Muscle layer of colon (tissue), 2 donors: ENCODE measurements at regions not wholly inside any gene's neighbourhood (a gene's known extent, or its start where the extent isn't known, plus 50 kb on each side); places are given as distances from the start of the nearest gene placed in this dataset.

Source experiments
- H3K27ac ChIP-seq: one replicate; pipeline ENCODE4 v1.7.0; 2013; ENCODE audit warnings: low read depth, mild to moderate bottlenecking, low read length, moderate library complexity
- H3K27me3 ChIP-seq, 2 donors: one replicate each; pipeline ENCODE4 v1.7.0; 2013; ENCODE audit warnings: low read length in 2 of 2, mild to moderate bottlenecking in 2 of 2; ENCODE audit not compliant: insufficient read depth in 2 of 2, control insufficient read depth in 1 of 2
- H3K36me3 ChIP-seq: one replicate; pipeline ENCODE4 v1.7.0; 2013; ENCODE audit warnings: mild to moderate bottlenecking, low read length; ENCODE audit not compliant: insufficient read depth
- H3K4me1 ChIP-seq: one replicate; pipeline ENCODE4 v1.7.0; 2013; ENCODE audit warnings: mild to moderate bottlenecking, low read length; ENCODE audit not compliant: insufficient read depth
- H3K4me3 ChIP-seq, 2 donors: one replicate each; pipeline ENCODE4 v1.7.0; 2013; ENCODE audit warnings: low read length in 2 of 2, low read depth in 1 of 2, mild to moderate bottlenecking in 1 of 2, moderate library complexity in 1 of 2
- H3K9ac ChIP-seq: one replicate; pipeline ENCODE4 v1.7.0; 2013; ENCODE audit warnings: low read length
- H3K9me3 ChIP-seq: one replicate; pipeline ENCODE4 v1.7.0; 2013; ENCODE audit warnings: mild to moderate bottlenecking, low read length
- donor health status: abdominal sarcoma.
- donor health status: Adenocarcinoma of cecum.

- H3K9me3 ChIP-seq = no peaks in the 10 kb centered on the region
- H3K27ac ChIP-seq = no peak overlapping the region
- H3K4me3 ChIP-seq = no peak overlapping the region
- no peak overlapping the region for H3K9ac ChIP-seq
- no peaks in the 10 kb centered on the region for H3K36me3 ChIP-seq
- peaks cover 4% of the 10 kb centered on the region for H3K4me1 ChIP-seq
- H3K27me3 ChIP-seq = no peaks in the 10 kb centered on the region
Measured at GRCh38 chr3:178231645-178232044, 304.6 kb upstream of the KCNMB2 start.

- H3K9ac ChIP-seq = no peak overlapping the region
- no peaks in the 10 kb centered on the region for H3K36me3 ChIP-seq
Measured at GRCh38 chr3:178233371-178234071, 302.7 kb upstream of the KCNMB2 start.

GRCh38 chr3:178236555-178237277 lies 299.5 kb upstream of the KCNMB2 start:
- Histone ChIP-seq H3K27me3 (no peaks in the 10 kb centered on the region), H3K9ac (no peak overlapping the region), H3K36me3 (no peaks in the 10 kb centered on the region), H3K4me3 (no peak overlapping the region), H3K27ac (no peak overlapping the region), H3K4me1 (peaks cover 11% of the 10 kb centered on the region), H3K9me3 (no peaks in the 10 kb centered on the region)

More at GRCh38 chr3:178233371-178234071, 302.7 kb upstream of the KCNMB2 start:
- H3K27me3 ChIP-seq = no peaks in the 10 kb centered on the region
- no peak overlapping the region for H3K27ac ChIP-seq
- no peaks in the 10 kb centered on the region for H3K9me3 ChIP-seq
- H3K4me1 ChIP-seq = peaks cover 11% of the 10 kb centered on the region
- no peak overlapping the region for H3K4me3 ChIP-seq

- H3K4me1 ChIP-seq = peaks cover 11% of the 10 kb centered on the region
- no peak overlapping the region for H3K9ac ChIP-seq
- no peak overlapping the region for H3K4me3 ChIP-seq
- H3K27me3 ChIP-seq = no peaks in the 10 kb centered on the region
- H3K36me3 ChIP-seq = no peaks in the 10 kb centered on the region
- H3K9me3 ChIP-seq = no peaks in the 10 kb centered on the region
- no peak overlapping the region for H3K27ac ChIP-seq
Measured at GRCh38 chr3:178238179-178238578, 298.1 kb upstream of the KCNMB2 start.

- Histone ChIP-seq H3K9ac (no peak overlapping the region), H3K36me3 (no peaks in the 10 kb centered on the region), H3K4me3 (no peak overlapping the region), H3K27me3 (no peaks in the 10 kb centered on the region), H3K9me3 (no peaks in the 10 kb centered on the region), H3K4me1 (peaks cover 23% of the 10 kb centered on the region), H3K27ac (no peak overlapping the region)
Measured at GRCh38 chr3:178244733-178245709, 291.2 kb upstream of the KCNMB2 start.

- Histone ChIP-seq H3K4me1 (peaks cover 23% of the 10 kb centered on the region), H3K9me3 (no peaks in the 10 kb centered on the region), H3K36me3 (no peaks in the 10 kb centered on the region), H3K27me3 (no peaks in the 10 kb centered on the region), H3K4me3 (no peak overlapping the region), H3K27ac (no peak overlapping the region), H3K9ac (no peak overlapping the region)
Measured at GRCh38 chr3:178246004-178246403, 290.2 kb upstream of the KCNMB2 start.

GRCh38 chr3:178255315-178255714 lies 280.9 kb upstream of the KCNMB2 start:
- H3K9ac ChIP-seq = no peak overlapping the region
- no peaks in the 10 kb centered on the region for H3K9me3 ChIP-seq
- H3K27me3 ChIP-seq = no peaks in the 10 kb centered on the region
- H3K36me3 ChIP-seq = no peaks in the 10 kb centered on the region
- H3K4me1 ChIP-seq = no peaks in the 10 kb centered on the region
- H3K27ac ChIP-seq = no peak overlapping the region
- H3K4me3 ChIP-seq = no peak overlapping the region

- Histone ChIP-seq H3K27me3 (no peaks in the 10 kb centered on the region), H3K36me3 (no peaks in the 10 kb centered on the region), H3K4me1 (no peaks in the 10 kb centered on the region), H3K9ac (no peak overlapping the region), H3K9me3 (no peaks in the 10 kb centered on the region), H3K4me3 (no peak overlapping the region), H3K27ac (no peak overlapping the region)
Measured at GRCh38 chr3:178257491-178257890, 278.7 kb upstream of the KCNMB2 start.

- Histone ChIP-seq H3K27ac (no peak overlapping the region), H3K36me3 (no peaks in the 10 kb centered on the region), H3K4me1 (no peaks in the 10 kb centered on the region), H3K9me3 (no peaks in the 10 kb centered on the region), H3K4me3 (no peak overlapping the region), H3K27me3 (no peaks in the 10 kb centered on the region), H3K9ac (no peak overlapping the region)
Measured at GRCh38 chr3:178258121-178258520, 278.1 kb upstream of the KCNMB2 start.

GRCh38 chr3:178259703-178260102 lies 276.5 kb upstream of the KCNMB2 start:
- Histone ChIP-seq H3K9ac (no peak overlapping the region), H3K4me3 (no peak overlapping the region), H3K27me3 (no peaks in the 10 kb centered on the region), H3K4me1 (no peaks in the 10 kb centered on the region), H3K9me3 (no peaks in the 10 kb centered on the region), H3K27ac (no peak overlapping the region), H3K36me3 (no peaks in the 10 kb centered on the region)

- Histone ChIP-seq H3K27me3 (no peaks in the 10 kb centered on the region), H3K9ac (no peak overlapping the region), H3K27ac (no peak overlapping the region), H3K4me3 (no peak overlapping the region), H3K9me3 (no peaks in the 10 kb centered on the region), H3K4me1 (no peaks in the 10 kb centered on the region), H3K36me3 (no peaks in the 10 kb centered on the region)
Measured at GRCh38 chr3:178260887-178261565, 275.2 kb upstream of the KCNMB2 start.
